Tibial nerve (tissue), 4 donors: ENCODE measurements at regions not wholly inside any gene's neighbourhood (a gene's known extent, or its start where the extent isn't known, plus 50 kb on each side); places are given as distances from the start of the nearest gene placed in this dataset.

Experiments used
- DNase-seq, 2 donors: peaks; one replicate each; pipeline ENCODE4 v3.0.0-alpha.2; 2019; ENCODE audit warnings: low spot score in 2 of 2
- H3K27ac ChIP-seq, 4 donors: fragments of 200-600 bp; sonication (generic) in 3 of 4; one replicate each; pipeline ENCODE4 v1.5.1; 2017 to 2019; ENCODE audit warnings: mild to moderate bottlenecking in 1 of 4
- H3K27me3 ChIP-seq, 2 donors: fragments of 200-600 bp; sonication (generic) in 1 of 2; one replicate each; pipeline versions ENCODE4 v1.5.1 to v1.6.0; 2017 to 2019
- H3K36me3 ChIP-seq, 3 donors: fragments of 200-600 bp; sonication (generic); one replicate each; pipeline ENCODE4 v1.5.1; 2018 to 2019
- H3K4me1 ChIP-seq, 4 donors: fragments of 200-600 bp; sonication (generic) in 3 of 4; one replicate each; pipeline ENCODE4 v1.5.1; 2017 to 2019
- H3K4me3 ChIP-seq, 4 donors: fragments of 200-600 bp; sonication (generic) in 3 of 4; one replicate each; pipeline ENCODE4 v1.5.1; 2017 to 2019; ENCODE audit warnings: mild to moderate bottlenecking in 1 of 4, moderate library complexity in 1 of 4
- H3K9me3 ChIP-seq, 4 donors: fragments of 200-600 bp; sonication (generic) in 3 of 4; one replicate each; pipeline ENCODE4 v1.5.1; 2017 to 2019
- CTCF ChIP-seq, 5 experiments: fragments of 200-600 bp in 3 of 5; fragments of 450-650 bp in 2 of 5; sonication (generic) in 3 of 5; IDR thresholded peaks; one replicate each; pipeline ENCODE4 v1.5.1; 2016 to 2019; ENCODE audit warnings: antibody characterized with exemption in 5 of 5, mild to moderate bottlenecking in 3 of 5, moderate library complexity in 2 of 5
- EP300 ChIP-seq, 2 donors: sonication (generic); formaldehyde crosslinking; IDR thresholded peaks; one replicate each; pipeline ENCODE4 v1.6.1; 2017; ENCODE audit warnings: antibody characterized with exemption in 2 of 2, mild to moderate bottlenecking in 1 of 2
- POLR2A ChIP-seq, 2 donors: fragments of 450-650 bp; IDR thresholded peaks; one replicate each; pipeline ENCODE4 v1.6.1; 2017; ENCODE audit warnings: antibody characterized with exemption in 2 of 2, mild to moderate bottlenecking in 2 of 2, moderate library complexity in 2 of 2
- WGBS, 2 donors: methylation state at CpG; one replicate each; pipeline ENCODE4 v1.1.5; 2018; 5-methylcytosine and 5-hydroxymethylcytosine counted together

- Histone ChIP-seq H3K27ac (no peak overlapping the region), H3K4me3 (no peak overlapping the region), H3K4me1 (peaks cover 0 to 8% (median 0%) of the 10 kb centered on the region in 4 donors), H3K9me3 (no peaks in the 10 kb centered on the region), H3K36me3 (no peaks in the 10 kb centered on the region), H3K27me3 (peaks cover 0 to 90% of the 10 kb centered on the region in 2 donors)
- TF ChIP-seq POLR2A (IDR thresholded peaks at IDR 0.05), result no peak
- TF ChIP-seq EP300 (IDR thresholded peaks at IDR 0.05), result no peak
- no peak for TF ChIP-seq CTCF (IDR thresholded peaks at IDR 0.05)
- DNase-seq, result no peak
- 65% methylated on average over 6 to 9 of the region's 9 CpGs for WGBS, 2 donors
These were observed 120.9 kb downstream of the FAM53A start for GRCh38 chr4:1563241-1563640.

DNA sequence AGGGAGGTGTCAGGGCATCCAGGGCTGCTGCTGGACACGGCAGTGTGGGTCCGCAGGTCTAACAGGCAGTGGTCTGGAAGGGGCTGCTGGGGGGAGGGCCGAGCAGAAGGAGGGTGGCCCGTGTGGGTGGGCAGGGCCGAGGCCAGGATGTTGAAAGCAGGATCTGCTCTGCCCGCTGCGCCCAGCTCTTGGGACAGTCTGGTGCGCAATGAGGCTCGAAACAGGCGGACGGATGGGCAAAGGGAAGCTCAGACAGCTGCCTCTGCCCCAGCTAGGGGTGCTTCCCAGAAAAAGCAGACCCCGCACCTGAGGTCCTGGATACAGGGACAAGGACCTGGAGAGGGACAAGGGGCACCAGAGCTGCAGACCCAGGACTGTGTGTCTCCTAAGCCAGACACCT, 121.3 kb downstream of the FAM53A start:
- Histone ChIP-seq H3K36me3 (no peaks in the 10 kb centered on the region), H3K4me3 (no peak overlapping the region), H3K27ac (no peak overlapping the region), H3K9me3 (no peaks in the 10 kb centered on the region), H3K4me1 (peaks cover 0 to 7% (median 0%) of the 10 kb centered on the region in 4 donors), H3K27me3 (peaks cover 0 to 90% of the 10 kb centered on the region in 2 donors)
- DNase-seq, result no peak
- TF ChIP-seq CTCF (IDR thresholded peaks at IDR 0.05), result no peak
- no peak for TF ChIP-seq POLR2A (IDR thresholded peaks at IDR 0.05)
- no peak for TF ChIP-seq EP300 (IDR thresholded peaks at IDR 0.05)
- WGBS, 2 donors, result 72 to 80% methylated on average over 12 of the region's 12 CpGs

GRCh38 chr4:1562371-1562770, 121.7 kb downstream of the FAM53A start:
- Histone ChIP-seq H3K9me3 (no peaks in the 10 kb centered on the region), H3K27me3 (peaks cover 0 to 90% of the 10 kb centered on the region in 2 donors), H3K27ac (no peak overlapping the region), H3K36me3 (no peaks in the 10 kb centered on the region), H3K4me1 (peaks cover 0 to 3% (median 0%) of the 10 kb centered on the region in 4 donors), H3K4me3 (no peak overlapping the region)
- no peak for DNase-seq
- TF ChIP-seq POLR2A (IDR thresholded peaks at IDR 0.05) (no peak), CTCF (IDR thresholded peaks at IDR 0.05) (no peak), EP300 (IDR thresholded peaks at IDR 0.05) (no peak)
- WGBS, 2 donors, result 82 to 83% methylated on average over 7 to 18 of the region's 19 CpGs

GRCh38 chr4:1561286-1561990, 122.7 kb downstream of the FAM53A start:
- H3K4me1 ChIP-seq, result peaks cover 0 to 5% (median 0%) of the 10 kb centered on the region in 4 donors
- WGBS, 2 donors, result 81 to 85% methylated on average over 20 to 25 of the region's 26 CpGs
- TF ChIP-seq POLR2A (IDR thresholded peaks at IDR 0.05) (no peak), CTCF (IDR thresholded peaks at IDR 0.05) (no peak), EP300 (IDR thresholded peaks at IDR 0.05) (no peak)
- no peak for DNase-seq
- H3K27ac ChIP-seq, result no peak overlapping the region
- H3K27me3 ChIP-seq, result peaks cover 0 to 89% of the 10 kb centered on the region in 2 donors
- H3K4me3 ChIP-seq, result no peak overlapping the region
- no peaks in the 10 kb centered on the region for H3K9me3 ChIP-seq
- no peaks in the 10 kb centered on the region for H3K36me3 ChIP-seq

DNA sequence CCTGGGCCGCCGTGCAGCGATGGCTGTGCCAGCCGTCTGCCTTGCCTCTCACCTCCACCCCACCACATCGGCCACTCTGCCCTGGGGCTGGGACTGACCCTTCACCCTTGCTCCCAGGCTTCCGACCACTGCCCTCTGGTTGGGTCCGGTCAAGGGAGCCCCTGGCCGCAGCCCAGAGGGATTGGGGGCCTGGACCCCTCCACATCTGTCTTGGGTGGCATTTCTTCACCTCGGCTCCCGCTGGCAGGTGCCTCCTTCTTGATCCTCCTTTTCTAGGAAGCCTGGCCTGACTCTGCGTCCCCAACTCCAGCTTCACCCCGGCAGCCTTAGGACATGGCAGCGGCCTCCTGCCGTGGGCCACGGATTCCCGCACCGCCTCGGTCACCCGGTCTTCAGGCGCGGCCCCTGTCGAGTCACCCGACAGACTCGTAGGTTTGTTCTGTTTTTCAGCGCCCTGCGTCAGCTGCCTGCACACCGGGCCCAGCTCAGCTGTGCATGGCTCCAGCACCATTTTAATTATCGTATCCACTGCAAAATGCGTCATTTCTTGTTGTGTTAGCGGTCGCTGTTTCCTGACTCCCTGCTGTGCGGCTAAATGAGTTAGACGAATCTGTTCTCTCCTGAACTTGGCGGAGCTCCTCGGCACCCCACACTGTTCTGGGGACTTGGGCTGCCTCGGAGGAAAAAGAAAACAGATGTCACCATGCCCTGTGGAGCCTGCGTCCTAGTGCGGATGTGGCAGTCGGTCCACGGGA, 124.0 kb downstream of the FAM53A start:
- Histone ChIP-seq H3K4me1 (peaks cover 0 to 5% (median 0%) of the 10 kb centered on the region in 4 donors), H3K4me3 (no peak overlapping the region), H3K27ac (no peak overlapping the region), H3K27me3 (peaks cover 0 to 80% of the 10 kb centered on the region in 2 donors), H3K9me3 (no peaks in the 10 kb centered on the region), H3K36me3 (no peaks in the 10 kb centered on the region)
- WGBS, 2 donors, result 76 to 83% methylated on average over 40 of the region's 40 CpGs
- TF ChIP-seq CTCF (IDR thresholded peaks at IDR 0.05), result no peak
- TF ChIP-seq POLR2A (IDR thresholded peaks at IDR 0.05), result no peak
- no peak for TF ChIP-seq EP300 (IDR thresholded peaks at IDR 0.05)
- no peak for DNase-seq
